ENCODE measurements at regions not wholly inside any gene's neighbourhood (a gene's known extent, or its start where the extent isn't known, plus 50 kb on each side); places are given as distances from the start of the nearest gene placed in this dataset.
A peak's percentile ranks its signal among the peaks of the same experiment; 100 is the strongest.
"Not testable (repeated sequence)": the region's sequence is repeated elsewhere in the genome, so short reads cannot be mapped to it uniquely, and the experiment has no call there.

DNA sequence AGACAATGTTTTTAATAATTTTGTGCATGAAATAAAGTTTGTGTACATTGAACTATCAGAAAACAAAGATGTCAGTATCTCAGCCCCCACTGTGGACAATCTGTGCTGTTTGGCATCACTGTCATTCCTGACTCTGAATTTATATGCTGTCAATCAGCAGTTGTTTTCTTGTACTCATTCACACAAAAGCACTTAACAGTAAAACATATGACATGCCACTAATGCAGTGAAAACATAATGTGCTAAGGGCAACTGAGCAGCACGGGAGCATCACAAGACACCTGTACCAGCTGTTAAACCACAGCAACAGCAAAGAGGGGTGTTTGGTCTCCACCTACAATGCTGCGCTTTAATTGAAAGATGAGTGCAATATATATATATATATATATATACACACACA lies 647.8 kb upstream of the SLC35B3 start:
- no peak for DNase-seq (ENCODE audit: extremely low read depth in 1 of 2, low read depth in 1 of 2)

DNA sequence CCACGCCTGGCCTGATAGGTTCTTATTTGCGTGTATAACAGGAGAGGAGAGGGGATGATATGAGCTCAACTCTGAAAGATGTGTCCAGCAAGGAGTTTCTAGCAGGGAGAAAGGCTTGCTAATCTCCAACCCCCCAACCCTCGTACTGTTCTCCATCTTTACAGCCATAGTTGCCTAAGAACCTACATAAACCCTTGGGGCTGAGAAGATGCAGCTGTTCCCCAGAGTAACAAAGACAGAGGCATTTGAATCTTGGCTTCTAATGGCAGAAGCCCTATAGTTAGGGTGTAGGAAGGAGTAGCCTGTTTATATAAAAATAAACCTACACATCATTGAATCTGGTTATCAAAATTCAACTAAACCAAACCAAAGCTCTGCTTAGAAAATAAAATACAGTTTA lies 631.4 kb upstream of the SLC35B3 start:
- DNase-seq (ENCODE audit: extremely low read depth in 1 of 2, low read depth in 1 of 2), result no peak

DNA sequence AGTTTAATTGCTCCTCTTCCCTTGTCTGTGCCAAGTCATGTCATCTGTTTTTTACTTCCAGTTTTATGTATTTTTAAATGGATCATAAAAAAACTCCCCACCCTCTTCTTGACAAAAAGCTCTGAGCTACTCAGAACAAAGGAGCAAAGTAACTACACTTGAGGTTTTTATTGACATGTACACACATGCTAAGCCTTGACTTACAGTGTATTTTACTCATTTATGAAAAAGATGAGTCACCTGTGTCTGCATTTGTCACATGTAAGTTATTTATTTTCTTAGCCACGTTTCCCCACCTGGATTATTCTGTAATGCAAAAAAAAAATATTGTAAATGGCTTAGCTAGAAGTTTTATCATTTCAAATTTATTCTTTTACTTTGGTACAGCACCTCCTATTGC lies 628.8 kb upstream of the SLC35B3 start:
- no peak for DNase-seq (ENCODE audit: extremely low read depth in 1 of 2, low read depth in 1 of 2)

DNA sequence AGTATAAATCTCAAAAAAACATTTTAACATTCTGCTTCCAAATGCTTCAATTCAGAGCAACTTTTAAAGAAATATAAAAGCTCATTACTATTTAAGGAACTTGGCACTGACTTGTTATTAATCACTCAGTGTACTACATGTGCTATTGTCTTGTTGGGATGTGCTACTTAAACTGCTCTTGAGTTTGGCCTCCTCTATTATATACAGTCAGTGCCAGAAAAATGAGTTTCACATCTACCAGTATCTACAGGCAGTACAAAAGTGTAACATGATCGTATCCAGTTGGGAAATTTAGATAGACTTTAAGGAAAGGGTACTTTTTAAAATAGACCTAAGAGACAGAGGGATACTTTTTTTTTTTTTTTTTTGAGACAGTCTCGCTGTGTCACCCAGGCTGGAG lies 627.3 kb upstream of the SLC35B3 start:
- DNase-seq (ENCODE audit: extremely low read depth in 1 of 2, low read depth in 1 of 2), result no peak

DNA sequence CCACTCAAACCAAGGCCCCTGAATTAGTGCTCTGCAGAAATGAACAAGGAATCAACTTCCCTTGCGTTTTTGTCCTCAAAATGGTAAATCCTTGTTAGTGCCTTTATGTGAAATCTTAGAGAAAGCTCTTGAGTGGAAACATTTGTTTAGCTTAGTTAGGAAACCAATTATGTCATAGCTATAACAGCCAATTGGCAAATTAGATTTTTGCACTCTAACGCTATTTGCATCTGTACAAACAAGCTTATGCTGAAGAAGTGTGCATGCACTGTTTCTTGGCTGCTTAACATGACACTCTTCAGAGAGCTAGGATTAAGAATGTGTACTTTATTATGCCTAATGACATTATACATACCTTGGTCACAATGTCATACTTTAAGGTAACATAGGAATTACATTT lies 622.6 kb upstream of the SLC35B3 start:
- no peak for DNase-seq (ENCODE audit: extremely low read depth in 1 of 2, low read depth in 1 of 2)

DNA sequence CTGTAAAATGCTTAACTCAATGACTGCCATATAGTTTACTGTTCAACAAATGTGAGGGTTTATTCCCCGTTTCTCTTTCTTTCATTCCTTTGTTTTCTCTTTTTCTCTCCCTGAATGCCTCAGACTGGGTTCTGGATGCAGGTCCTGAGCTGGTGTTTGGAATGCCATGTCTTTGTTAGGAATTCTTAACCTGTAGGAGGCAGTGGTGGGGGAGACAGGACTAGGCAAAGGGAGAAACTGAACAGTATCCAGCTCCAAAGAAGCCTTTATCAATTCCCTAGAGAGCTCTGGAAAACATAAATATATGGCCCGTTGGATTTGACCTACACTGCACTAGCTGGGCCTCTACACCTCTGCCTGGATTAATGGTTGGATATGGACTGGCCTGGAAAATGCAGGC lies 621.2 kb upstream of the SLC35B3 start:
- DNase-seq (ENCODE audit: extremely low read depth in 1 of 2, low read depth in 1 of 2), result no peak

DNA sequence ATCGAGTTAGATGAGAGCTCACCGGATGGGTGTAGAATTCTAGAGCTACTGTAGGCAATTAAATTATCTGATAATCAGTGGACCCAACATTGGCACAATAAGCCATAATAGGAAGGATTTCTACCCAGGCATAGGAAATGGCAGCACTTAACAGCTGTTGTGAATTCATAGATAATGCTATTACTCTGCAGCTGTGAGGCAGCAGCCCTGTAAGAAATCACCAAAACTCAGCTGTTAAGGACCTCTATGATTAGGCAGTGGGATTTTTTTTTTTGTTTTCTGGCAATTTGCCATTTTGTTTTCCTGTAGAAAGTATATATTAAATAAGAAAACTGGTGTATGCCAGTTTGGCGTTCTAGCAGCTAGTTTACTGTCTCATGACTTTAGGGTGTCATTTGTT lies 609.1 kb upstream of the SLC35B3 start:
- DNase-seq (ENCODE audit: extremely low read depth in 1 of 2, low read depth in 1 of 2), result no peak

DNA sequence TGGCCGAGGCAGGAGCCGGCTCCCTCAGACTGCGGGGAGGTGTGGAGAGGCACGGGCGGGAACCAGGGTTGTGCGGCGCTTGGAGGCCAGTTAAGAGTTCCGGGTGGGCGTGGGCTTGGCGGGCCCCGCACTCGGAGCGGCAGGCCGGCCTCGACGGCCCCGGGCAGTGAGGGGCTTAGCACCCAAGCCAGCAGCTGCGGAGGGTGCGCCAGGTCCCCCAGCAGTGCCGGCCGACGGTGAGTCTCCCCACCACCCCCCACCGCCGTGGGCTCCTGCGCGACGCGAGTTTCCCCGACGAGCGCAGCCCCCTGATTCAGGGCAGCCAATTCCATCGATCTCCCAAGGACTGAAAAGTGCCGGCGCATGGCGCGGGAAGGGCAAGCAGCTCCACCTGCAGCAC lies 605.4 kb upstream of the SLC35B3 start:
- no peak for DNase-seq (ENCODE audit: extremely low read depth in 1 of 2, low read depth in 1 of 2)

DNA sequence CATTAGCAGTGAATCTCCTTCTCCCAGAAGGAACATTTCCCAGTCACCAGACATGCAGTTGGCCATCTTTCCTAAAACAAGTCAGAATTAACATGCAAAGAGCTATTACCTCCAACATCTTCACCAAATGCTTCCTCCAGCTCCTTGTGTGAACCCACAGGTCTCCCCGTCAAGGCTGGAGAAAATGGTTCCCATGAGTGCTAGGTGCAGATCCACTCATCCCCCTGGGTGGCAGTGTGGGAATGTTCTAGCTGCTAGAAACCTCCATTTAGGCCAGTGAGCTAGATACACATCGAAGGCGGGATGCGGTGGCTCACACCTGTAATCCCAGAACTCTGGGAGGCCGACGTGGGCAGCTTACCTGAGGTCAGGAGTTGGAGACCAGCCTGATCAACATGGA lies 603.9 kb upstream of the SLC35B3 start:
- DNase-seq (ENCODE audit: extremely low read depth in 1 of 2, low read depth in 1 of 2), result no peak

DNA sequence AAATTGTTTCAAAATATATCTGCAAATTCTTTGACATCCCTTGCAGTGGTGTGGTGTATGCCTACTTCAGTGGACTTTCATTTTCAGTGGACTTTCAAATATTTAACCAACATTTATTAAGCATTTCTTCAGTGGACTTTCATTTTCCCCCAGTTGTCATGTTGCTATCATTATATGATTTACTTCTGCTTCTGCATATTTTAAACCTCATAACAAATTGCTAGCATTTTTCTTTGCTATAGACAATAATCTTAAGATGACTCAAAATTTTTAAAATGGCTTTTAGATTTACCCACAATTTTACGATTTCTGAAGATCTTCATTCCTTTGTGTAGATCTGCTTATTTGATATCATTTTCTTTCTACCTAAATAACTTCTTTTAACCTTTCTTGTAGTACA lies 592.7 kb upstream of the SLC35B3 start:
- DNase-seq (ENCODE audit: extremely low read depth in 1 of 2, low read depth in 1 of 2), result no peak

DNA sequence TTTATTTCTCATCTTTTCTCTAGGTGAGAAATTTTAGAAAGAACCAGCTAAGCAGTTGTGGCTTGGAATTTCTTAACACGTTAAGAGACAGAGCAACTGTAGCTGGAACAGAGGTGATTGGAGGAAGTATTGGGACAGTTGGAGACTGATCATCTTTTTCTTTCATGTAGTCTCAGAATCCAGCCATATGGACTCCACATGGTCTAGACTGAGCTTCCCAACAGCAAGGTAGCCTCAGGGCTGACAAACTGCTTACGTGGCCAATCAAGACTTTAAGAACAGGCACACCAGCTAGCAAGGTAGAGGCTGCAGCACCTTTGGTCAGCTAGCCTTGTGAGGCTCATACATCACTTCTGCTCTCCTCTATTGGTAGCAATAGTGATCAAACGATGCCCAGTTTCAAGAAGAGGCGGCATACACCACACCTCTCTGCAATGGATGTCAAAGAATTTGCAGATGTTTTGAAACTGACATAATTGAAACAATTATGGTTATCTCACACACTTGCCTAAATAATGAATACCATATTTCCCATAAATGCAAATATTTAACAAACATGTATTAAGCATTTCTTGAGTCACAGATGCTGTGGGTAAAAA lies 590.5 kb upstream of the SLC35B3 start:
- no peak for DNase-seq (ENCODE audit: extremely low read depth in 1 of 2, low read depth in 1 of 2)

DNA sequence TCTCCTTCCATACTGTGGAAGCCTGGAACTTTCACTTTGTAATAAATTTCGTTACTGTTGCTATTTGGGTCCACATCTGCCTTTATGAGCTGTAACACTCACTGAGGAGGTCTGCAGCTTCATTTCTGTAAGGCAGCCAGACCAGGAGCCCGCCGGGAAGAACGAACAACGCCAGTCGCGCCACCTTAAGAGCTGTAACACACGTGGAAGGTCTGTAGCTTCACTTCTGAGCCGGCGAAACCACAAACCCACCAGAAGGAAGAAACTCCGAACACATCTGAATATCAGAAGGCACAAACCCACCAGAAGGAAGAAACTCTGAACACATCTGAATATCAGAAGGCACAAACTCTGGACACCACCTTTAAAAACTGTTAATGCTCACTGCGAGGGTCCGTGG lies 589.9 kb upstream of the SLC35B3 start:
- no peak for DNase-seq (ENCODE audit: extremely low read depth in 1 of 2, low read depth in 1 of 2)

DNA sequence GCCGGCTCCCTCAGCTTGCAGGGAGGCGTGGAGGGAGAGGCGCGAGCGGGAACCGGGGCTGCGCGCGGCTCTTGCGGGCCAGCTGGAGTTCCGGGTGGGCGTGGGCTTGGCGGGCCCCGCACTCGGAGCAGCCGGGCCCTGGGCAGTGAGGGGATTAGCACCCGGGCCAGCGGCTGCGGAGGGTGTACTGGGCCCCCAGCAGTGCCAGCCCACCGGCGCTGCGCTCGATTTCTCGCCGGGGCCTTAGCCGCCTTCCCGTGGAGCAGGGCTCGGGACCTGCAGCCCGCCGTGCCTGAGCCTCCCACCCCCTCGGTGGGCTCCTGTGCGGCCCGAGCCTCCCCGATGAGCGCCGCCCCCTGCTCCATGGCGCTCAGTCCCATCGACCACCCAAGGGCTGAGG lies 588.9 kb upstream of the SLC35B3 start:
- not testable (repeated sequence) for DNase-seq (ENCODE audit: extremely low read depth in 1 of 2, low read depth in 1 of 2)

DNA sequence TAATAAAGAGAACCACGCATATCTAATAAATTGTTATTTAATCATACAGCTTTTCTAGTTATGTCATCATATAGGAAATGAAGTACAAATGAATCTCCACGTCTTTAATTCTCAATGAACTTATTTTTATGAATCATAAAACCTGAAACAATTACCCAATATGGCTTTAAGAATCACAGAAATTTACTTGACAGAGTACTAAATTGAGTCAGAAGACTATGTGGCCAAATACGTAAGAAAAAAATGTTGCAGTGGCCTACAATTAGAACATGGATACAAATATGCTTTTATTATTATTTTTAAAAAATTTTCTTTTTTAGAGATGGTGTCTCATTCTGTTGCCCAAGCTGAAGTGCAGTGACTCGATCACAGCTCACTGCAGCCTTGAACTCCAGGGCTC lies 584.7 kb upstream of the SLC35B3 start:
- no peak for DNase-seq (ENCODE audit: extremely low read depth in 1 of 2, low read depth in 1 of 2)

DNA sequence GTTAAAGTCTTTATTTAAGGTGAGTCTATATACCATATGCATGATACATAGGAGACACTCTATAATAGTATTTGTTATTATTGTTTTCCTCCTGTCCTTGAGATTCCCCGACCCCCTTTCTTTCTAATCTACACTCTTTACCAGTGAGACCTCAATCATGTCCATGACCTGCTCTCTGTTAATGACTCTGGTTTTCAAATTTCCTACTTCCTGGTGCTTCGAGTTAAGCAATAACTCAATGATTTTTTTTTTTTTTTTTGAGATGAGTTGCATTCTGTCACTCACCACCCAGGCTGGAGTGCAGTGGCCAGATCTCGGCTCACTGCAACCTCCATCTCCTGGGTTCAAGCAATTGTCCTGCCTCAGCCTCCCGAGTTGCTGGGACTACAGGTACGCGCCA lies 574.6 kb upstream of the SLC35B3 start:
- DNase-seq (ENCODE audit: extremely low read depth in 1 of 2, low read depth in 1 of 2), result no peak

DNA sequence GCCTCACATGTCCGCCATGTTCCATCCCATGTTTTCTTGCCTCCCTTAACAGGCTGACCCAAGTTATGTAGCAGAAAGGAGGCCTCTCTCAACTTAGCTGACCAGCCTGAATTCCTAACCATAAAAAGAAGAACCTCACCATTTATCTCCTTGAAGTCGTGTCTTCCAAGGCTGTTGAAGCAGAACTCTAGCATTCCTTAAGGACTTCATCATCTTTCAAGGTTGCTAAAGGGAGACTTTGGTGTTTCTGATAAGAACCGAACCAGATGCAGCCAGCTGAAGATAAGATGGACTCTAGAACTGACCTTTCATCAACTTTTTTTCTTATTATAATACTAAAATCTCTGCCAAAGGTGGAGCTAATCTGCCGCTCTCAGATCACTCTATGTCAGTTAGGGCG lies 571.7 kb upstream of the SLC35B3 start:
- DNase-seq (ENCODE audit: extremely low read depth in 1 of 2, low read depth in 1 of 2), result no peak

DNA sequence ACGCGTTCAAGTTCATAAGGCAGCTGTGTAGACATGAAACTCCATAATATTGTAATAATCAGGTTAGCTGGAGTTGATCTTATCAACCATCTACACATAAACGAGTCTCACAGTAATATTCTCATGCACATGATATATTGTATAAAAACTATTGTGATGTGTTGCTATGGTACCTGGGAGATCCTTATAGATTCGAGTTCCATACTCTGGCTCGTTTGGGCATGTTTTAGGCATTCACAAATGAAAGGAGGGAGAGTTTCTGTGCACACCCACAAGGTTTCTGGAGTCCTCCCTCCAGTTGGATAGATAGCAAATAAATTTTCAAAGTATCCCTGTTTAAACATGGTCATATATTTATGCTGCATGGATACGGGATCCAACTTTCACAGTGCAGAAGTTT lies 567.5 kb upstream of the SLC35B3 start:
- DNase-seq (ENCODE audit: extremely low read depth in 1 of 2, low read depth in 1 of 2), result no peak

DNA sequence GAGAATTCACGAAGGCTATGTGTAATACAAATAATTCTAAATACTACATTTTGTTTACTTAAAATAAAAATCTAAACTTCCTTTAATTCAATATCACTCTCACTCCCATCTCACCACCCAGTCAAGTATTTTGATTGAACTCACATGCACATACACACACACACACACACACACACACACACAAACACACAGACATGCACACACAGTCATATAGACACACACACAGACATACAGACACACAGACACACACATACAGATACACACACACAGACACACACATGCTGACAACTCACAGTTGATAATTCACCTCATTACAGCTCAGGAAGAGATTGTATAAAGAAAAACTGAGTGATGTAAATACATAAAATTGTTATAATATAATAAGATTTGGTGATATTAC lies 559.8 kb upstream of the SLC35B3 start:
- no peak for DNase-seq (ENCODE audit: extremely low read depth in 1 of 2, low read depth in 1 of 2)

DNA sequence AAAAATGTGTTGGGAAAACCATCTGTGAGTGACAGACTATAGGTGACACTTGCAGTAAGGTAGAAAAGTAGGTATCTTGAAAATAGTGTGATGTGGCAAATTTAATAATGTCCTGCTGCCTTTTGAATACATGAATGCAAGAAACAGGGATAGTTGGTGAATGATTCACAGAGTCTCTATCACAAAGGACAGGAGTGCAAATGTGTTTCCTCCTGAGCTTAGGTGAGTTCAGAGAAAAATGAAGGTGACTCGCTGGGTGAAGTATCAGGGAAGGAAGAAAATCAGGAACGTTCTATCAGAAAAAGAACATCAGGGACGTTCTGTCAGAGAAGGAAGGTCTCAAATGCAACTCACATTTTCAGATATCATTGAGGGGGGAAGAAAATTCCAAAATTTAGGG lies 557.8 kb upstream of the SLC35B3 start:
- DNase-seq (ENCODE audit: extremely low read depth in 1 of 2, low read depth in 1 of 2), result no peak

DNA sequence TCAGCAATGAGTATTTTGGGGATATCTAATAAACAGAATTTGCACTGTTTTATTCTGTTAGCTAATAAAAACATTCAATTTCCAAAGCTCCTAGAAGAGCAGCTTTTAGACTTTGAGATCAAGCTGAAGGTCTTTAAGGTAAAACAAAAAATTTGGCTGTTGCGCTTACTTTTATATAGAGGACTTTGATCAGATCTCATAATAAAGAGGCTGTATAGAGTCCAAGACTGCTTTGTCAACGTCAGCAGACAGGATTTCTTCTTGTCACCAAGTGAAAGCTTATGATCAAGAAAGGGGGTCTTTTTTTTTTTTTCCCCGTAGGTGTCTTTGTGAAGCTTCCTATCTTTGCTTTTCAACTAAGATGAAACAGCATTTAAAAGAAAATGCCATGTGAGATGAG lies 556.5 kb upstream of the SLC35B3 start:
- no peak for DNase-seq (ENCODE audit: extremely low read depth in 1 of 2, low read depth in 1 of 2)

DNA sequence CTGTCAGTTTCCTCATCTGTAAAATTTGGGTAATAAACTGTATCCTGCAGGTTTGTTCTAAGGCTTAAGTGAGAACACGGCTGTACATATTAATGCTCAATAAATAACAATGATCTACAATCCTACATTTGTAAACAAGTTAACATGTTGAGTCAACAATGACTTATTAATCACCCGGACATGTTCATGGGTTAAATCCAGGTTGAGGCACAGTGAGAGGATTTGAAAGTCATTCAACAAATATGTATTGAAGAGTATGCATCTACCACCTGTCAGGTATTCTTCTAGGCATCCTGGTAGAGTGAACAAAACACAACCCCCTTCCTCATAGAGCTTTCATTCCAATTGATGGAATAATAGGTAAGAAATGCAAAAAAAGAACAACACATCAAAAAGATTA lies 554.7 kb upstream of the SLC35B3 start:
- DNase-seq (ENCODE audit: extremely low read depth in 1 of 2, low read depth in 1 of 2), result no peak

DNA sequence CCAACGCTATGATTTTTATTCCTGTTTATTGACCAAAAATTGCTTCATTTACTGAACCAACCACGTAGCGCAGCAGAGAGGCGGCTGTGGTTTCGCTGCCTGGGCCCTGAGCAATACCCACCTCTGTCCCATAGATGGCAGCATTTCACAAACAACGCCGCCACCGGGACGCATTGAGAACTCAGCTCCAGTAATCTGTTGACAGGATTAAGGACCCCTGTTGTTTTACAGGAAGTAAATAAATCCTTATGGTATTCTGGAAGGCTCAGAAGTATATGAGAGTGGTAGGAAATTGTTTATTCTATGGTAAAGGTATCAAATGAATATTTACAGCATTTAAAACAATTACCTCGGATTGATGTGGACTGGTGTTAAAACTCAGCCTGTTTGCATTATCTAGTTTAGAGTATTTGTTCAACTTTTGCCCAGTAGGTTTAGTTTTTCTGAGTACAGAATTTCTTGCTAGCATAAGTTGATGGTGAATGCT lies 547.9 kb upstream of the SLC35B3 start:
- DNase-seq (ENCODE audit: extremely low read depth in 1 of 2, low read depth in 1 of 2), result peak in 1 of 2 donors; percentile 11

DNA sequence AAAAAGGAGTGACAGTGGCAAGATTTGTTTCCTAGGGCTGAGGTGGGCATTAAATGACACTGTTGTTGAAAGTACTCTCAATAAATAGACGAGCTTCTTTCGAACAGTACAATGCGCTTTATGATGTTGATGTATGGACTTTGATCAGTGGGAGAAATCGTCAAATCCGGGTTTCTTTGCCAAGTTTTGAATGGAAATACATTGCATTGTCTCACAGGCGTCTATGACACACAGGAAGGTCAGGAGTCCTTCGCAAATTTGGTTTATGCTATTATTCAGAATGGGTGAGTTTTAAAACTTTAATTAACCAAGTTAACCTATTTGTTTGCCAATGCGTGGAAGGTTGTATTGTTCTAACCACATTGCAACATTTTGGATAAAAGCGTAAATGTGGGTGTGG lies 547.3 kb upstream of the SLC35B3 start:
- no peak for DNase-seq (ENCODE audit: extremely low read depth in 1 of 2, low read depth in 1 of 2)

DNA sequence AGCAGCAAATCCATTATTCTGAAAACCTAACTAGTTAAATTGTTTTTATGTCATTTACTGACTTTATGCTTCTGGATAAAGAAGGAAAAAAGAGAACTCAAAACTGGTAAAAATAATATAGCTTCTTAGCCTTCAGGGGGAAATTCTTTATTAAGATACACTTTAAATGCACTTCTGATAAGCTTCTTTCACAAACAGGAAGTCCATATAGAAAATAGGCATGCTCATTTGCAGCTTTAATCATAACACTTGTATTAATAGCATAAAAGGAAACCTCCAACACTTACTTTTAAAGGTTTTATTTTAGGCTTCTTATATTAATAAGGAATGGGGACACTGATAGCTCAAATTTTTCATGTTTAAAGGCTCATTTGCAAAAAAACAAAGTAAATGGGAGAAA lies 538.0 kb upstream of the SLC35B3 start:
- no peak for DNase-seq (ENCODE audit: extremely low read depth in 1 of 2, low read depth in 1 of 2)
